ENCODE measurements at regions not wholly inside any gene's neighbourhood (a gene's known extent, or its start where the extent isn't known, plus 50 kb on each side); places are given as distances from the start of the nearest gene placed in this dataset.

GRCh38 chr2:81181845-81182244 is 877.3 kb upstream of the LRRTM1 start:
- Histone ChIP-seq H3K27ac (ENCODE audit: extremely low read depth, low read depth, low read length) (no peak overlapping the region), H3K36me3 (ENCODE audit: control insufficient read depth in 2 of 2, insufficient read depth in 1 of 2, low read length in 2 of 2) (no peaks in the 10 kb centered on the region), H3K4me3 (ENCODE audit: low read depth, low read length) (no peak overlapping the region), H3K9me3 (ENCODE audit: control insufficient read depth, insufficient read depth, low read depth, low read length) (no peaks in the 10 kb centered on the region), H3K4me1 (ENCODE audit: control insufficient read depth, insufficient read depth, low read length) (no peaks in the 10 kb centered on the region)
- no peak for TF ChIP-seq ZNF175 (tag by site-specific recombination; IDR thresholded peaks at IDR 0.05)
- TF ChIP-seq, protein P1, sequence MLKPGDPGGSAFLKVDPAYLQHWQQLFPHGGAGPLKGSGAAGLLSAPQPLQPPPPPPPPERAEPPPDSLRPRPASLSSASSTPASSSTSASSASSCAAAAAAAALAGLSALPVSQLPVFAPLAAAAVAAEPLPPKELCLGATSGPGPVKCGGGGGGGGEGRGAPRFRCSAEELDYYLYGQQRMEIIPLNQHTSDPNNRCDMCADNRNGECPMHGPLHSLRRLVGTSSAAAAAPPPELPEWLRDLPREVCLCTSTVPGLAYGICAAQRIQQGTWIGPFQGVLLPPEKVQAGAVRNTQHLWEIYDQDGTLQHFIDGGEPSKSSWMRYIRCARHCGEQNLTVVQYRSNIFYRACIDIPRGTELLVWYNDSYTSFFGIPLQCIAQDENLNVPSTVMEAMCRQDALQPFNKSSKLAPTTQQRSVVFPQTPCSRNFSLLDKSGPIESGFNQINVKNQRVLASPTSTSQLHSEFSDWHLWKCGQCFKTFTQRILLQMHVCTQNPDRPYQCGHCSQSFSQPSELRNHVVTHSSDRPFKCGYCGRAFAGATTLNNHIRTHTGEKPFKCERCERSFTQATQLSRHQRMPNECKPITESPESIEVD (tag by site-specific recombination; IDR thresholded peaks at IDR 0.05), result no peak
- no peak for TF ChIP-seq WT1 (tag by site-specific recombination; IDR thresholded peaks at IDR 0.05)
- TF ChIP-seq ZBTB8A (tag by site-specific recombination; IDR thresholded peaks at IDR 0.05), result no peak
- no peak for TF ChIP-seq ZNF37A (tag by site-specific recombination; IDR thresholded peaks at IDR 0.05)
- TF ChIP-seq ZSCAN23 (tag by site-specific recombination; IDR thresholded peaks at IDR 0.05), result no peak
- no peak for TF ChIP-seq KLF16 (tag by site-specific recombination; IDR thresholded peaks at IDR 0.05)
- TF ChIP-seq ZNF433 (tag by site-specific recombination; IDR thresholded peaks at IDR 0.05; ENCODE audit: low read depth), result no peak
- TF ChIP-seq ZNF785 (tag by site-specific recombination; IDR thresholded peaks at IDR 0.05), result no peak
- TF ChIP-seq ZNF184 (tag by site-specific recombination; IDR thresholded peaks at IDR 0.05), result no peak
- TF ChIP-seq, protein P2, sequence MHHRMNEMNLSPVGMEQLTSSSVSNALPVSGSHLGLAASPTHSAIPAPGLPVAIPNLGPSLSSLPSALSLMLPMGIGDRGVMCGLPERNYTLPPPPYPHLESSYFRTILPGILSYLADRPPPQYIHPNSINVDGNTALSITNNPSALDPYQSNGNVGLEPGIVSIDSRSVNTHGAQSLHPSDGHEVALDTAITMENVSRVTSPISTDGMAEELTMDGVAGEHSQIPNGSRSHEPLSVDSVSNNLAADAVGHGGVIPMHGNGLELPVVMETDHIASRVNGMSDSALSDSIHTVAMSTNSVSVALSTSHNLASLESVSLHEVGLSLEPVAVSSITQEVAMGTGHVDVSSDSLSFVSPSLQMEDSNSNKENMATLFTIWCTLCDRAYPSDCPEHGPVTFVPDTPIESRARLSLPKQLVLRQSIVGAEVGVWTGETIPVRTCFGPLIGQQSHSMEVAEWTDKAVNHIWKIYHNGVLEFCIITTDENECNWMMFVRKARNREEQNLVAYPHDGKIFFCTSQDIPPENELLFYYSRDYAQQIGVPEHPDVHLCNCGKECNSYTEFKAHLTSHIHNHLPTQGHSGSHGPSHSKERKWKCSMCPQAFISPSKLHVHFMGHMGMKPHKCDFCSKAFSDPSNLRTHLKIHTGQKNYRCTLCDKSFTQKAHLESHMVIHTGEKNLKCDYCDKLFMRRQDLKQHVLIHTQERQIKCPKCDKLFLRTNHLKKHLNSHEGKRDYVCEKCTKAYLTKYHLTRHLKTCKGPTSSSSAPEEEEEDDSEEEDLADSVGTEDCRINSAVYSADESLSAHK (tag by site-specific recombination; IDR thresholded peaks at IDR 0.05), result no peak
- TF ChIP-seq MEIS1 (CRISPR knock-in tag; IDR thresholded peaks at IDR 0.05; ENCODE audit: borderline replicate concordance), result no peak
- POLR2A ChIA-PET, result no interaction called here
- CTCF ChIA-PET, result no interaction called here

GRCh38 chr2:81171447-81171846 is 866.9 kb upstream of the LRRTM1 start:
- no peaks in the 10 kb centered on the region for H3K9me3 ChIP-seq (ENCODE audit: control insufficient read depth, insufficient read depth, low read depth, low read length)
- H3K27ac ChIP-seq (ENCODE audit: extremely low read depth, low read depth, low read length), result no peak overlapping the region
- TF ChIP-seq, protein P3, sequence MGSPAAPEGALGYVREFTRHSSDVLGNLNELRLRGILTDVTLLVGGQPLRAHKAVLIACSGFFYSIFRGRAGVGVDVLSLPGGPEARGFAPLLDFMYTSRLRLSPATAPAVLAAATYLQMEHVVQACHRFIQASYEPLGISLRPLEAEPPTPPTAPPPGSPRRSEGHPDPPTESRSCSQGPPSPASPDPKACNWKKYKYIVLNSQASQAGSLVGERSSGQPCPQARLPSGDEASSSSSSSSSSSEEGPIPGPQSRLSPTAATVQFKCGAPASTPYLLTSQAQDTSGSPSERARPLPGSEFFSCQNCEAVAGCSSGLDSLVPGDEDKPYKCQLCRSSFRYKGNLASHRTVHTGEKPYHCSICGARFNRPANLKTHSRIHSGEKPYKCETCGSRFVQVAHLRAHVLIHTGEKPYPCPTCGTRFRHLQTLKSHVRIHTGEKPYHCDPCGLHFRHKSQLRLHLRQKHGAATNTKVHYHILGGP (tag by site-specific recombination; IDR thresholded peaks at IDR 0.05), result no peak
- TF ChIP-seq ZNF202 (tag by site-specific recombination; IDR thresholded peaks at IDR 0.05; ENCODE audit: borderline replicate concordance), result no peak
- TF ChIP-seq ZNF292 (tag by site-specific recombination; IDR thresholded peaks at IDR 0.05; ENCODE audit: borderline replicate concordance, low read depth), result no peak
- no peak for TF ChIP-seq ZNF311 (tag by site-specific recombination; IDR thresholded peaks at IDR 0.05; ENCODE audit: borderline replicate concordance)
- no peak for TF ChIP-seq GLI2 (tag by site-specific recombination; IDR thresholded peaks at IDR 0.05; ENCODE audit: borderline replicate concordance, low read depth)
- no peak for TF ChIP-seq ZNF114 (tag by site-specific recombination; IDR thresholded peaks at IDR 0.05)
- no peak for TF ChIP-seq ZNF366 (tag by site-specific recombination; conservative IDR thresholded peaks at IDR 0.05)
- no peak for TF ChIP-seq ZBTB7A (tag by site-specific recombination; IDR thresholded peaks at IDR 0.05; ENCODE audit: low read depth)
- TF ChIP-seq BCL11A (tag by site-specific recombination; IDR thresholded peaks at IDR 0.05; ENCODE audit: low read depth), result no peak
- no peak for TF ChIP-seq ZNF239 (tag by site-specific recombination; IDR thresholded peaks at IDR 0.05)
- TF ChIP-seq SP7 (tag by site-specific recombination; IDR thresholded peaks at IDR 0.05), result no peak
- TF ChIP-seq ZBTB17 (tag by site-specific recombination; IDR thresholded peaks at IDR 0.05), result no peak
- TF ChIP-seq SETDB1 (IDR thresholded peaks at IDR 0.05; ENCODE audit: insufficient read length, low read length), result no peak
- no peak for TF ChIP-seq ZNF341 (tag by site-specific recombination; IDR thresholded peaks at IDR 0.05; ENCODE audit: low read depth)
- POLR2A ChIA-PET, result no interaction called here
- no peak overlapping the region for H3K4me3 ChIP-seq (ENCODE audit: low read depth, low read length)
- CTCF ChIA-PET, result no interaction called here
- H3K4me1 ChIP-seq (ENCODE audit: control insufficient read depth, insufficient read depth, low read length), result no peaks in the 10 kb centered on the region
- H3K36me3 ChIP-seq (ENCODE audit: control insufficient read depth in 2 of 2, insufficient read depth in 1 of 2, low read length in 2 of 2), result no peaks in the 10 kb centered on the region

Data from HEK293 (cell line).